K562 (cell line): ENCODE measurements at regions not wholly inside any gene's neighbourhood (a gene's known extent, or its start where the extent isn't known, plus 50 kb on each side); places are given as distances from the start of the nearest gene placed in this dataset.

Experiments
- ATAC-seq: fragments of 200-7000 bp; cut with Tn5 transposase; 3 replicates; pipeline ENCODE4 v1.9.1; 2020; ENCODE audit warnings: moderate library complexity
- BruUV-seq: library from RNA; stranded (reverse); fragments of 400-500 nt; replicated peaks from 2 replicates; lab custom pipeline; 2021; lab: Mats Ljungman, UMichigan
- CTCF ChIA-PET: fragments of 300-600 bp; formaldehyde crosslinking; extraction: SDS; loops from one replicate; lab custom pipeline; 2021; ENCODE audit warnings: low intra/inter-chr PET ratio; lab: Yijun Ruan, JAX
- POLR2A ChIA-PET: fragments of 300-600, 350-650 bp; sonication (Branson Sonifier 250); formaldehyde crosslinking; extraction: SDS; loops from one replicate; lab custom pipeline; 2021; ENCODE audit warnings: antibody characterized with exemption, inconsistent platforms; lab: Yijun Ruan, JAX
- DNase-seq, 4 experiments: peaks; one replicate each; pipeline versions ENCODE4 v3.0.0 to v3.0.0-alpha.2; 2011 to 2018; ENCODE audit warnings: low spot score in 3 of 4, mixed read lengths in 3 of 4; ENCODE audit errors: extremely low read depth in 1 of 4
- FAIRE-seq: peaks from 2 replicates; lab custom pipeline; 2011; peaks lifted over from hg19 to GRCh38; lab: Jason Lieb, UNC
- H2AFZ ChIP-seq: 2 replicates; pipeline ENCODE4 v1.6.0; 2011; ENCODE audit warnings: low read depth, low read length, control low read depth, inconsistent platforms
- H3K27ac ChIP-seq: fragments of 200-600 bp; 3 replicates; pipeline ENCODE4 v1.8.0; 2011; ENCODE audit warnings: low read depth, mild to moderate bottlenecking, control low read depth, inconsistent platforms, low read length, moderate library complexity, mixed read lengths; ENCODE audit errors: extremely low read depth
- H3K27me3 ChIP-seq, 2 experiments: fragments of 300-600 bp in 1 of 2; 2 replicates in 1 of 2; 3 replicates in 1 of 2; pipeline versions ENCODE4 v1.6.0 to v1.8.0; 2011; ENCODE audit warnings: inconsistent platforms in 2 of 2, low read length in 2 of 2, mild to moderate bottlenecking in 1 of 2, mixed read lengths in 1 of 2, moderate library complexity in 1 of 2; ENCODE audit not compliant: control insufficient read depth in 2 of 2, insufficient read depth in 2 of 2
- H3K36me3 ChIP-seq: fragments of 300-600 bp; 3 replicates; pipeline ENCODE4 v1.8.0; 2011; ENCODE audit warnings: mild to moderate bottlenecking, low read length, inconsistent platforms; ENCODE audit not compliant: control insufficient read depth, insufficient read depth
- H3K4me1 ChIP-seq, 2 experiments: fragments of 200-600 bp in 1 of 2; replicated peaks in 1 of 2; 2 replicates in 1 of 2; 3 replicates in 1 of 2; pipeline versions ENCODE4 v1.5.1 to v1.8.0; 2011; ENCODE audit warnings: inconsistent platforms in 2 of 2, low read length in 2 of 2, mild to moderate bottlenecking in 1 of 2, mixed read lengths in 1 of 2, moderate library complexity in 1 of 2; ENCODE audit not compliant: control insufficient read depth in 2 of 2, insufficient read depth in 2 of 2
- H3K4me2 ChIP-seq: 2 replicates; pipeline ENCODE4 v1.6.1; 2011; ENCODE audit warnings: low read length, control low read depth, inconsistent platforms, mixed read lengths; ENCODE audit not compliant: insufficient read depth
- H3K4me3 ChIP-seq: fragments of 200-600 bp; sonication (generic), shearing (Covaris generic); 2 replicates; pipeline ENCODE4 v1.5.1; 2016; ENCODE audit warnings: control low read depth, inconsistent platforms
- H3K79me2 ChIP-seq: fragments of 200-600 bp; 3 replicates; pipeline ENCODE4 v1.8.0; 2011; ENCODE audit warnings: low read length, inconsistent platforms; ENCODE audit not compliant: control insufficient read depth, insufficient read depth
- H3K9ac ChIP-seq, 2 experiments: 2 replicates each; pipeline versions ENCODE4 v1.6.0 to v1.6.1; 2011; ENCODE audit warnings: low read depth in 2 of 2, low read length in 2 of 2, control low read depth in 1 of 2, inconsistent platforms in 1 of 2, mild to moderate bottlenecking in 1 of 2, mixed read lengths in 1 of 2; ENCODE audit not compliant: insufficient read depth in 1 of 2
- H3K9me1 ChIP-seq: one replicate; pipeline ENCODE4 v1.6.0; 2011; ENCODE audit warnings: inconsistent platforms, mild to moderate bottlenecking, low read length, moderate library complexity; ENCODE audit not compliant: control insufficient read depth, insufficient read depth
- H3K9me3 ChIP-seq: replicated peaks from 2 replicates; pipeline ENCODE4 v1.5.1; 2011; ENCODE audit warnings: low read depth, low read length, inconsistent platforms; ENCODE audit not compliant: control insufficient read depth, insufficient read depth
- H4K20me1 ChIP-seq: replicated peaks from 2 replicates; pipeline ENCODE4 v1.6.1; 2011; ENCODE audit warnings: low read length, inconsistent platforms, mixed read lengths; ENCODE audit not compliant: control insufficient read depth, insufficient read depth
- CBFA2T3 ChIP-seq: fragments of 450-650 bp; IDR thresholded peaks from 2 replicates; pipeline ENCODE4 v1.6.1; 2017
- DEAF1 ChIP-seq: fragments of 450-650 bp; formaldehyde crosslinking; IDR thresholded peaks from 2 replicates; pipeline ENCODE4 v1.4.0; 2020; ENCODE audit warnings: mild to moderate bottlenecking, moderate library complexity
- DLX4 ChIP-seq: fragments of 250-450 bp; sonication (Bioruptor Pico); IDR thresholded peaks from 2 replicates; pipeline ENCODE4 v1.6.1; 2021; ENCODE audit warnings: mild to moderate bottlenecking
- ELF2 ChIP-seq: fragments of 250-450 bp; sonication (Bioruptor Pico); IDR thresholded peaks from 2 replicates; pipeline ENCODE4 v1.5.0; 2021; ENCODE audit warnings: mild to moderate bottlenecking
- HDAC2 ChIP-seq: fragments of 450-650 bp; IDR thresholded peaks from 2 replicates; pipeline ENCODE4 v1.6.1; 2016; ENCODE audit warnings: mild to moderate bottlenecking
- HNRNPL ChIP-seq: fragments of 200-400 bp; formaldehyde crosslinking; IDR thresholded peaks from 2 replicates; pipeline ENCODE4 v1.6.1; 2017; ENCODE audit warnings: low read depth, mild to moderate bottlenecking, low read length
- ID3 ChIP-seq, 2 experiments: fragments of 250-450 bp in 1 of 2; fragments of 450-650 bp in 1 of 2; sonication (Bioruptor Pico) in 1 of 2; IDR thresholded peaks; 2 replicates each; pipeline versions ENCODE4 v1.6.1 to v1.8.0; 2016 to 2021; ENCODE audit warnings: mild to moderate bottlenecking in 2 of 2, moderate library complexity in 2 of 2, missing compliant biosample characterization in 1 of 2, missing genetic modification characterization in 1 of 2
- IRF1 ChIP-seq: sonication (generic); formaldehyde crosslinking; IDR thresholded peaks from 2 replicates; pipeline ENCODE4 v1.8.0; 2022; ENCODE audit warnings: missing genetic modification reagents, mild to moderate bottlenecking, borderline replicate concordance
- KDM1A ChIP-seq, 2 experiments: fragments of 450-650 bp; IDR thresholded peaks; 2 replicates each; pipeline ENCODE4 v1.6.1; 2016; ENCODE audit warnings: mild to moderate bottlenecking in 2 of 2
- MAX ChIP-seq: sonication (generic); formaldehyde crosslinking; IDR thresholded peaks from 2 replicates; pipeline ENCODE4 v1.9.0; 2022; ENCODE audit warnings: mild to moderate bottlenecking, missing genetic modification reagents
- MITF ChIP-seq: IDR thresholded peaks from 2 replicates; pipeline ENCODE4 v1.6.1; 2014; ENCODE audit warnings: antibody characterized with exemption
- SRSF1 ChIP-seq: fragments of 200-400 bp; formaldehyde crosslinking; IDR thresholded peaks from 2 replicates; pipeline ENCODE4 v1.6.1; 2017; ENCODE audit warnings: mild to moderate bottlenecking, low read depth, low read length, moderate library complexity
- TGIF2 ChIP-seq: sonication (generic); formaldehyde crosslinking; IDR thresholded peaks from 2 replicates; pipeline ENCODE4 v1.8.1; 2022; ENCODE audit warnings: mild to moderate bottlenecking, missing genetic modification reagents, moderate library complexity
- ZNF140 ChIP-seq: fragments of 250-450 bp; sonication (Bioruptor Pico); IDR thresholded peaks from 2 replicates; pipeline ENCODE4 v1.8.0; 2021; ENCODE audit warnings: moderate library complexity, mild to moderate bottlenecking, inconsistent platforms
- WGBS: fragments of 100-300 bp; shearing (Covaris generic); methylation state at CpG from one replicate; pipeline ENCODE4 v1.1.6; 2016; ENCODE audit warnings: low coverage, mixed read lengths; ENCODE audit not compliant: insufficient coverage; ENCODE audit errors: missing lambda C conversion rate; 5-methylcytosine and 5-hydroxymethylcytosine counted together
- in situ Hi-C: fragments of 300-500 bp; cut with MboI; formaldehyde crosslinking; loops from 4 replicates; pipeline ENCODE4 v1.15.0; 2018; ENCODE audit warnings: inconsistent platforms, mixed read lengths
- intact Hi-C: fragments of 100-400 bp; cut with micrococcal nuclease; formaldehyde crosslinking; loops from 2 replicates; pipeline ENCODE4 v1.14.2; 2022

GRCh38 chr2:43052204-43052943 is 174.0 kb downstream of the ZFP36L2 start:
- ATAC-seq (no peak), FAIRE-seq (peak; percentile 46), DNase-seq (peak in 2 of 4 experiments; percentile 27 to 34)
- no peaks in the 10 kb centered on the region for H3K36me3 ChIP-seq
- peak overlapping the region; percentile 50 for H2AFZ ChIP-seq
- CTCF ChIA-PET: no interaction called here
- in situ Hi-C loops (no loop called here), intact Hi-C loops (no loop called here)
- peak overlapping the region in 1 of 2 experiments; percentile 14; a peak in 1 of 4 replicates for H3K9ac ChIP-seq
- peaks cover 23 to 34% of the 10 kb centered on the region in 2 experiments for H3K4me1 ChIP-seq
- no peaks in the 10 kb centered on the region for H3K27me3 ChIP-seq
- no peak overlapping the region for H3K4me2 ChIP-seq
- no peak overlapping the region for H3K27ac ChIP-seq
- POLR2A ChIA-PET: interaction anchor here (1.2 kb wide), 1 partner anchor 11 kb away, joined by 10 read pairs; no protein-coding TSS in a partner anchor
- H3K9me3 ChIP-seq: no peaks in the 10 kb centered on the region
- no peaks in the 10 kb centered on the region for H3K79me2 ChIP-seq
- no peaks in the 10 kb centered on the region for H4K20me1 ChIP-seq
- no TSS peak for BruUV-seq
- 36% methylated on average over 3 of the region's 3 CpGs for WGBS
- peaks cover 4% of the 10 kb centered on the region for H3K9me1 ChIP-seq
- no peak overlapping the region for H3K4me3 ChIP-seq
- TF ChIP-seq ELF2 (peak; percentile 25; the same call in 1 of the 2 replicates), KDM1A (IDR thresholded peaks at IDR 0.05) (0 out of 4 replicates have a peak, but pooled peaks of 1 of the 2 experiments have one; percentile 19), MAX (CRISPR knock-in tag) (no peak), TGIF2 (no peak), CBFA2T3 (peak; percentile 23; the same call in 1 of the 2 replicates), SRSF1 (no peak), IRF1 (no peak), HNRNPL (no peak), DLX4 (CRISPR knock-in tag) (no peak), HDAC2 (no peak), ZNF140 (no peak), DEAF1 (no peak), MITF (no peak), ID3 (CRISPR knock-in tag; IDR thresholded peaks at IDR 0.05) (no peak), ID3 (tag; IDR thresholded peaks at IDR 0.05) (0 out of 2 replicates have a peak, but pooled peaks have one; percentile 22)
